ENCODE measurements at regions not wholly inside any gene's neighbourhood (a gene's known extent, or its start where the extent isn't known, plus 50 kb on each side); places are given as distances from the start of the nearest gene placed in this dataset.

GRCh38 chr2:10188729-10189305 lies 66.3 kb downstream of the RRM2 start:
- H3K4me3 ChIP-seq (replicated peaks; ENCODE audit: low read depth, low read length), result no peak overlapping the region
- TF ChIP-seq, protein P1, sequence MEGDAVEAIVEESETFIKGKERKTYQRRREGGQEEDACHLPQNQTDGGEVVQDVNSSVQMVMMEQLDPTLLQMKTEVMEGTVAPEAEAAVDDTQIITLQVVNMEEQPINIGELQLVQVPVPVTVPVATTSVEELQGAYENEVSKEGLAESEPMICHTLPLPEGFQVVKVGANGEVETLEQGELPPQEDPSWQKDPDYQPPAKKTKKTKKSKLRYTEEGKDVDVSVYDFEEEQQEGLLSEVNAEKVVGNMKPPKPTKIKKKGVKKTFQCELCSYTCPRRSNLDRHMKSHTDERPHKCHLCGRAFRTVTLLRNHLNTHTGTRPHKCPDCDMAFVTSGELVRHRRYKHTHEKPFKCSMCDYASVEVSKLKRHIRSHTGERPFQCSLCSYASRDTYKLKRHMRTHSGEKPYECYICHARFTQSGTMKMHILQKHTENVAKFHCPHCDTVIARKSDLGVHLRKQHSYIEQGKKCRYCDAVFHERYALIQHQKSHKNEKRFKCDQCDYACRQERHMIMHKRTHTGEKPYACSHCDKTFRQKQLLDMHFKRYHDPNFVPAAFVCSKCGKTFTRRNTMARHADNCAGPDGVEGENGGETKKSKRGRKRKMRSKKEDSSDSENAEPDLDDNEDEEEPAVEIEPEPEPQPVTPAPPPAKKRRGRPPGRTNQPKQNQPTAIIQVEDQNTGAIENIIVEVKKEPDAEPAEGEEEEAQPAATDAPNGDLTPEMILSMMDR (IDR thresholded peaks at IDR 0.05; ENCODE audit: low read length, missing control alignments), result no peak
- DNase-seq (ENCODE audit: low read depth), result no peak

DNA sequence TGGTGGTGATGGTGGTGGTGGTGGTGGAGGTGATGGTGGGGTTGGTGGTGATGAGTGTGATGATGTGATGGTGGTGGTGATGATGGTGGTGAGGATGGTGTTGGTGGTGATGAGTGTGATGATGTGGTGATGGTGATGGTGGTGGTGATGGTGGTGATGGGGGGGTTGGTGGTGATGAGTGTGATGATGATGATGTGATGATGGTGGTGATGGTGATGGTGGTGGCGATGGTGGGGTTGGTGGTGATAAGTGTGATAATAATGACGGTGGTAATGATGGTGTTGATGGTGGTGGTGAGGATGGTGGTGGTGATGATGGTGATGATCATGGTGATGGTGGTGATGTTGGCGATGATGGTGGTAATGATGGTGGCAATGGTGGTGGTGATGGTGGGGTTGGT lies 67.7 kb downstream of the RRM2 start:
- DNase-seq (ENCODE audit: low read depth), result no peak
- TF ChIP-seq, protein P1 (IDR thresholded peaks at IDR 0.05; ENCODE audit: low read length, missing control alignments), result no peak
- no peak overlapping the region for H3K4me3 ChIP-seq (replicated peaks; ENCODE audit: low read depth, low read length)

- no peak for DNase-seq (ENCODE audit: low read depth)
- H3K4me3 ChIP-seq (replicated peaks; ENCODE audit: low read depth, low read length), result no peak overlapping the region
These were observed 68.4 kb downstream of the RRM2 start for GRCh38 chr2:10190737-10191532.

GRCh38 chr2:10191554-10191953 lies 69.0 kb downstream of the RRM2 start:
- H3K4me3 ChIP-seq (replicated peaks; ENCODE audit: low read depth, low read length), result no peak overlapping the region
- TF ChIP-seq, protein P1 (IDR thresholded peaks at IDR 0.05; ENCODE audit: low read length, missing control alignments), result no peak
- DNase-seq (ENCODE audit: low read depth), result no peak

More at GRCh38 chr2:10190737-10191532, 68.4 kb downstream of the RRM2 start:
- TF ChIP-seq, protein P1 (IDR thresholded peaks at IDR 0.05; ENCODE audit: low read length, missing control alignments), result no peak

DNA sequence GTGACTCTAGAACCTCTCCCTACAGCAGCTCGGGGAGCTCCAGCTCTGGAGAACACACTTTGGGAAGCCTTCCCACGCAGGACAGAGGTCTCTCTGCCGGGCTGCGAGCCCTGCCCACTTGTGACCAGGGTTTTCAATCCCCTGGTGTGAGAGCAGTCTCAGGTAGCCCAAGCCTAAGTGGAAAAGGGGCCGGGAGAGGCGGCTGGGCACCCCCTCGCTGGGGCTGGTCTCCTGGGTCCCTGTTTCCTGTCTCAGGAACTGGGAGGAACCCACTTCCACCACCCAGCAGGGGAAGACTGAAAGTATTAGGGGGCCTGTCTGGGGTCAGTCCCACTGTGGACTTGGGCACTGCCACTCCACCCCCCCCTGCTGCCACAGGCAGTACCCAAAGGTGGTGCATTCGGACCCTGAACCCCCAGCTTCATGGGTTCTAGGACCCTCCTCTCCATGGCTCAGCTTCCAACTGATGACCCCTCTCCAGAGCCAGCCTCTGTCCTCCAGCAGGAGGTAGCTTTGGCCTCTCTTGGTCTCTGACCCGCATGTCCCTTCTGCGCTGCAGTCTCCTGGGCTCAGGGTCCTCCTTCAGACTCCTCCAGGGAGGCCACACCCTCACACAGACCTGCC lies 70.0 kb downstream of the RRM2 start:
- DNase-seq (ENCODE audit: low read depth), result no peak
- no peak overlapping the region for H3K4me3 ChIP-seq (replicated peaks; ENCODE audit: low read depth, low read length)
- TF ChIP-seq, protein P1 (IDR thresholded peaks at IDR 0.05; ENCODE audit: low read length, missing control alignments), result no peak

DNA sequence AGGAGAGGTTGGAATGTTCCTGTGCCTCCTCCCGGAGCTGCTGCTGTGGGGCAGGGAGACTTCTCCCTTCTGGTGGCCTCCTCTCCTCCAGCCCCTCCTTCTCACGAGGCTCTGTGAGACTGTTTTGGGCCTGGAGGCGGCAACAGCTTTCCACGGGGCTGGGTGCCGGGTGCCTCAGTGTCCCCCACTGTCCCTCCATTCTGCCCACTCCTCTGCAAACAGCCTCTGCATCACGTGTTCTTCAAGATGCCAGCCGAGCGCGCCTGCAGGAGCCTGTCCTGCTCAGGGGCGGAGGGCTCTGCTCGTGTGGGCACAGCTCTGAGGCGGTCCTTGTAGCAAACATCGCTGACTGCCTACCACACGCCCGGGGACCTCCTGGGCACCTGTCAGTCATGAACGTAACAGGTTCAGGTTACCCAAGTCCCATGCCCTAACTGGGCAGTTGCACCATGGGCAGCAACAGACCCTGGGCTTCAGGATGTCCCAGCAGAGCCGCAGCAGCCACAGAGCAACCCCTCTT lies 70.8 kb downstream of the RRM2 start:
- H3K4me3 ChIP-seq (replicated peaks; ENCODE audit: low read depth, low read length), result no peak overlapping the region
- TF ChIP-seq, protein P1 (IDR thresholded peaks at IDR 0.05; ENCODE audit: low read length, missing control alignments), result no peak
- no peak for DNase-seq (ENCODE audit: low read depth)
